K562 (cell line): ENCODE measurements at regions not wholly inside any gene's neighbourhood (a gene's known extent, or its start where the extent isn't known, plus 50 kb on each side); places are given as distances from the start of the nearest gene placed in this dataset.

Experiments
- ATF1 ChIP-seq, 2 experiments: fragments of 450-650 bp in 1 of 2; IDR thresholded peaks; 2 replicates each; pipeline ENCODE4 v1.6.1; 2016; ENCODE audit warnings: missing compliant biosample characterization in 1 of 2, missing genetic modification characterization in 1 of 2
- CBX2 ChIP-seq: fragments of 200-600 bp; sonication (generic); IDR thresholded peaks from one replicate; pipeline ENCODE4 v1.6.1; 2012; ENCODE audit warnings: mild to moderate bottlenecking, low read length, inconsistent platforms; ENCODE audit not compliant: insufficient read depth, poor library complexity, severe bottlenecking
- ERF ChIP-seq: fragments of 450-650 bp; formaldehyde crosslinking; IDR thresholded peaks from 2 replicates; pipeline ENCODE4 v1.4.0; 2020; ENCODE audit warnings: mild to moderate bottlenecking, mixed read lengths
- FOS ChIP-seq: IDR thresholded peaks from 3 replicates; pipeline ENCODE4 v1.6.1; 2011; ENCODE audit not compliant: insufficient read length; ENCODE audit errors: extremely low read depth
- GTF2E2 ChIP-seq: fragments of 200-800 bp; sonication (Bioruptor generic); IDR thresholded peaks from 2 replicates; pipeline ENCODE4 v1.6.1; 2016; ENCODE audit warnings: missing genetic modification characterization, missing compliant biosample characterization
- HDAC2 ChIP-seq: fragments of 450-650 bp; IDR thresholded peaks from 2 replicates; pipeline ENCODE4 v1.6.1; 2016; ENCODE audit warnings: mild to moderate bottlenecking
- HDAC6 ChIP-seq: IDR thresholded peaks from 2 replicates; pipeline ENCODE4 v1.6.1; 2012; ENCODE audit warnings: low read depth, mild to moderate bottlenecking, control low read depth, inconsistent platforms, low read length, moderate library complexity
- MBD2 ChIP-seq: sonication (generic); IDR thresholded peaks from 2 replicates; pipeline ENCODE4 v1.6.1; 2016; ENCODE audit warnings: low read depth, borderline replicate concordance
- MEF2A ChIP-seq: IDR thresholded peaks from 2 replicates; pipeline ENCODE4 v1.6.1; 2011; ENCODE audit warnings: low read depth, mild to moderate bottlenecking, low read length, moderate library complexity; ENCODE audit not compliant: control insufficient read depth
- PHF21A ChIP-seq: fragments of 450-650 bp; IDR thresholded peaks from 2 replicates; pipeline ENCODE4 v1.6.1; 2017; ENCODE audit warnings: low read depth, borderline replicate concordance
- PHF8 ChIP-seq: fragments of 200-600 bp; sonication (generic); IDR thresholded peaks from 2 replicates; pipeline ENCODE4 v1.6.1; 2012; ENCODE audit warnings: mixed run types, mild to moderate bottlenecking, inconsistent platforms, low read length, moderate library complexity, borderline replicate concordance
- SMAD3 ChIP-seq: fragments of 450-650 bp; formaldehyde crosslinking; conservative IDR thresholded peaks from 2 replicates; pipeline ENCODE4 v1.4.0; 2020; ENCODE audit warnings: mild to moderate bottlenecking
- SMARCC2 ChIP-seq: fragments of 450-650 bp; IDR thresholded peaks from 2 replicates; pipeline ENCODE4 v1.6.1; 2017; ENCODE audit warnings: antibody characterized with exemption, moderate library complexity, mild to moderate bottlenecking, low read depth
- SMARCE1 ChIP-seq: fragments of 450-650 bp; IDR thresholded peaks from 2 replicates; pipeline ENCODE4 v1.7.1; 2016; ENCODE audit warnings: mild to moderate bottlenecking
- SMC3 ChIP-seq: conservative IDR thresholded peaks from 2 replicates; pipeline ENCODE4 v1.6.1; 2011; ENCODE audit warnings: low read depth, low read length, improper control_type of control experiment; ENCODE audit not compliant: insufficient read depth
- TCF15 ChIP-seq: fragments of 250-450 bp; sonication (Bioruptor Pico); IDR thresholded peaks from 2 replicates; pipeline ENCODE4 v1.8.0; 2022; ENCODE audit warnings: moderate library complexity, mild to moderate bottlenecking, inconsistent platforms
- TFAP4 ChIP-seq: sonication (generic); formaldehyde crosslinking; IDR thresholded peaks from 2 replicates; pipeline ENCODE4 v1.8.0; 2022; ENCODE audit warnings: missing genetic modification reagents, mild to moderate bottlenecking, moderate library complexity, borderline replicate concordance
- ZBTB9 ChIP-seq: fragments of 450-650 bp; formaldehyde crosslinking; IDR thresholded peaks from 2 replicates; pipeline ENCODE4 v1.4.0; 2020; ENCODE audit warnings: mild to moderate bottlenecking, moderate library complexity
- ZNF282 ChIP-seq: sonication (generic); formaldehyde crosslinking; IDR thresholded peaks from 2 replicates; pipeline ENCODE4 v1.8.1; 2023; ENCODE audit warnings: missing genetic modification reagents
- ZNF41 ChIP-seq: fragments of 250-450 bp; sonication (Bioruptor Pico); conservative IDR thresholded peaks from 2 replicates; pipeline ENCODE4 v1.4.0; 2020; ENCODE audit warnings: mild to moderate bottlenecking
- TF ChIP-seq, protein P1 (sequence below): fragments of 250-450 bp; sonication (Bioruptor Pico); IDR thresholded peaks from 2 replicates; pipeline ENCODE4 v1.8.0; 2021; ENCODE audit warnings: moderate library complexity, mild to moderate bottlenecking, inconsistent platforms
- TF ChIP-seq, protein P2 (sequence below): fragments of 200-800 bp; sonication (Bioruptor generic); IDR thresholded peaks from 2 replicates; pipeline ENCODE4 v1.6.1; 2017; ENCODE audit warnings: missing genetic modification characterization, missing compliant biosample characterization

DNA sequence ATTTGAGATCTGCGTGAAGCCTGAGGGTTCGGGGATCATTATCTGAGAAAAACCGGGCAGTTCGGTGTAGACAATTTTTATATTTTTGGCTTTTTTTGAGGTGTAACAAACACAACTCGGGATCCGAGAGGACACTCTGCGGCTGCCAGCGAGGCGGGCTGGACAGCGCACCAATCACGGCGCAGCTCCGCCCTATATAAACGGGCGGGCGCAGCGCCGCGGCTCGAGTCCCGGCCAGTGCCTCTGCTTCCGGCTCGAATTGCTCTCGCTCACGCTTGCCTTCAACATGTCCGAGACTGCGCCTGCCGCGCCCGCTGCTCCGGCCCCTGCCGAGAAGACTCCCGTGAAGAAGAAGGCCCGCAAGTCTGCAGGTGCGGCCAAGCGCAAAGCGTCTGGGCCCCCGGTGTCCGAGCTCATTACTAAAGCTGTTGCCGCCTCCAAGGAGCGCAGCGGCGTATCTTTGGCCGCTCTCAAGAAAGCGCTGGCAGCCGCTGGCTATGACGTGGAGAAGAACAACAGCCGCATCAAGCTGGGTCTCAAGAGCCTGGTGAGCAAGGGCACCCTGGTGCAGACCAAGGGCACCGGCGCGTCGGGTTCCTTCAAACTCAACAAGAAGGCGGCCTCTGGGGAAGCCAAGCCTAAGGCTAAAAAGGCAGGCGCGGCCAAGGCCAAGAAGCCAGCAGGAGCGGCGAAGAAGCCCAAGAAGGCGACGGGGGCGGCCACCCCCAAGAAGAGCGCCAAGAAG lies 69.0 kb downstream of the HFE start (continued):
- TF ChIP-seq MEF2A = peak; percentile 69; the same call in 1 of the 2 replicates
- no peak for TF ChIP-seq ZNF41 (CRISPR knock-in tag)
- TF ChIP-seq HDAC6 = 0 out of 2 replicates have a peak, but pooled peaks have one; percentile 84
- TF ChIP-seq, protein P1, sequence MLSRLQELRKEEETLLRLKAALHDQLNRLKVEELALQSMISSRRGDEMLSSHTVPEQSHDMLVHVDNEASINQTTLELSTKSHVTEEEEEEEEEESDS = no peak
- no peak for TF ChIP-seq SMC3
- no peak for TF ChIP-seq TCF15 (CRISPR knock-in tag)
- 0 out of 2 replicates have a peak, but pooled peaks have one; percentile 23 for TF ChIP-seq ZNF282 (CRISPR knock-in tag)
- TF ChIP-seq CBX2 = no peak
- peak; percentile 81 for TF ChIP-seq ZBTB9 (CRISPR knock-in tag)
- peak; percentile 88 for TF ChIP-seq ERF (CRISPR knock-in tag)
- TF ChIP-seq PHF21A = peak; percentile 71; the same call in 1 of the 2 replicates
- no peak for TF ChIP-seq FOS
- TF ChIP-seq SMARCE1 = no peak
- peak; percentile 100 for TF ChIP-seq GTF2E2 (tag)
- peak; percentile 97 for TF ChIP-seq MBD2
- 0 out of 2 replicates have a peak, but pooled peaks have one; percentile 8 for TF ChIP-seq ATF1 (CRISPR knock-in tag; IDR thresholded peaks at IDR 0.05)
- peak; percentile 85 for TF ChIP-seq ATF1 (tag; IDR thresholded peaks at IDR 0.05)
- peak; percentile 70; the same call in 1 of the 2 replicates for TF ChIP-seq PHF8
- TF ChIP-seq SMARCC2 = no peak
- peak; percentile 24; the same call in 1 of the 2 replicates for TF ChIP-seq HDAC2
- peak; percentile 72; the same call in 1 of the 2 replicates for TF ChIP-seq TFAP4 (CRISPR knock-in tag)
- no peak for TF ChIP-seq SMAD3 (CRISPR knock-in tag)
- TF ChIP-seq, protein P2, sequence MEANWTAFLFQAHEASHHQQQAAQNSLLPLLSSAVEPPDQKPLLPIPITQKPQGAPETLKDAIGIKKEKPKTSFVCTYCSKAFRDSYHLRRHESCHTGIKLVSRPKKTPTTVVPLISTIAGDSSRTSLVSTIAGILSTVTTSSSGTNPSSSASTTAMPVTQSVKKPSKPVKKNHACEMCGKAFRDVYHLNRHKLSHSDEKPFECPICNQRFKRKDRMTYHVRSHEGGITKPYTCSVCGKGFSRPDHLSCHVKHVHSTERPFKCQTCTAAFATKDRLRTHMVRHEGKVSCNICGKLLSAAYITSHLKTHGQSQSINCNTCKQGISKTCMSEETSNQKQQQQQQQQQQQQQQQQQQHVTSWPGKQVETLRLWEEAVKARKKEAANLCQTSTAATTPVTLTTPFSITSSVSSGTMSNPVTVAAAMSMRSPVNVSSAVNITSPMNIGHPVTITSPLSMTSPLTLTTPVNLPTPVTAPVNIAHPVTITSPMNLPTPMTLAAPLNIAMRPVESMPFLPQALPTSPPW (CRISPR knock-in tag) = 0 out of 2 replicates have a peak, but pooled peaks have one; percentile 13
